ENCODE measurements at regions not wholly inside any gene's neighbourhood (a gene's known extent, or its start where the extent isn't known, plus 50 kb on each side); places are given as distances from the start of the nearest gene placed in this dataset.

DNA sequence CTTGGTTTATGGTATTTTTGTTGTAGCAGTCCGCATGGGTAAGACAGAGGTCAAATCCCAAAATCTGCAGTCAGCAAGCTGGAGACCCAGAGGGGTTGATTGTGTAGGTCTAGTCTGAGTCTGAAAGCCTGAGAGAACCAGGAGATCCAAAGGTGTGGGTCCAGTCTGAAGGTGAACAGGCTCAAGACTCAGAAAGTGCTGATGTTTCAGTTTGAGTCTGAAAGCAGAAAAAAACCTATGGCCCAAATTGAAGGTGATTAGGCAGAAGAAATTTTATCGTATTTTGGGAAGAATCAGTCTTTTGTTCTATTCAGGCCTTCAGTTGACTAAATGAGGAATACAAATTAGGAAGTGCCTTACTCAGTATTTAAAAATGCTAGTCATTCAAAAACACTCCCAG is 807.8 kb upstream of the FOXG1 start:
- H3K27ac ChIP-seq (ENCODE audit: low read length in 2 of 2), result no peak overlapping the region
- H3K4me1 ChIP-seq (ENCODE audit: control insufficient read depth in 2 of 2, insufficient read depth in 2 of 2, low read length in 2 of 2), result no peaks in the 10 kb centered on the region
- TF ChIP-seq EZH2 (IDR thresholded peaks at IDR 0.05; ENCODE audit: borderline replicate concordance, insufficient read depth, low read depth, low read length, poor library complexity, severe bottlenecking), result no peak
- TF ChIP-seq, protein P1, sequence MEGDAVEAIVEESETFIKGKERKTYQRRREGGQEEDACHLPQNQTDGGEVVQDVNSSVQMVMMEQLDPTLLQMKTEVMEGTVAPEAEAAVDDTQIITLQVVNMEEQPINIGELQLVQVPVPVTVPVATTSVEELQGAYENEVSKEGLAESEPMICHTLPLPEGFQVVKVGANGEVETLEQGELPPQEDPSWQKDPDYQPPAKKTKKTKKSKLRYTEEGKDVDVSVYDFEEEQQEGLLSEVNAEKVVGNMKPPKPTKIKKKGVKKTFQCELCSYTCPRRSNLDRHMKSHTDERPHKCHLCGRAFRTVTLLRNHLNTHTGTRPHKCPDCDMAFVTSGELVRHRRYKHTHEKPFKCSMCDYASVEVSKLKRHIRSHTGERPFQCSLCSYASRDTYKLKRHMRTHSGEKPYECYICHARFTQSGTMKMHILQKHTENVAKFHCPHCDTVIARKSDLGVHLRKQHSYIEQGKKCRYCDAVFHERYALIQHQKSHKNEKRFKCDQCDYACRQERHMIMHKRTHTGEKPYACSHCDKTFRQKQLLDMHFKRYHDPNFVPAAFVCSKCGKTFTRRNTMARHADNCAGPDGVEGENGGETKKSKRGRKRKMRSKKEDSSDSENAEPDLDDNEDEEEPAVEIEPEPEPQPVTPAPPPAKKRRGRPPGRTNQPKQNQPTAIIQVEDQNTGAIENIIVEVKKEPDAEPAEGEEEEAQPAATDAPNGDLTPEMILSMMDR (IDR thresholded peaks at IDR 0.05), result no peak
- peaks cover 9% of the 10 kb centered on the region for H3K9me3 Mint-ChIP-seq (ENCODE audit: insufficient read depth)
- WGBS (ENCODE audit: insufficient coverage), result 80% methylated on average over 1 of the region's 2 CpGs
- H3K9ac ChIP-seq (ENCODE audit: low read length), result no peak overlapping the region
- POLR2A ChIA-PET, result no interaction called here
- no peaks in the 10 kb centered on the region for H4K20me1 ChIP-seq (ENCODE audit: control insufficient read depth, insufficient read depth, low read length, poor library complexity, severe bottlenecking)
- intact Hi-C loops (cut with micrococcal nuclease), result no loop called here
- CTCF ChIA-PET, result no interaction called here
- no peaks in the 10 kb centered on the region for H3K36me3 ChIP-seq (replicated peaks in 1 of 2; ENCODE audit: control extremely low read depth in 1 of 2, control insufficient read depth in 1 of 2, extremely low read depth in 1 of 2, insufficient read depth in 2 of 2, low read length in 1 of 2)
- H3K4me3 ChIP-seq (ENCODE audit: control extremely low read depth in 1 of 5, extremely low read depth in 1 of 5, insufficient read depth in 1 of 5, low read depth in 2 of 5, low read length in 4 of 5), result no peak overlapping the region
- H3K4me2 ChIP-seq (replicated peaks; ENCODE audit: low read depth, low read length, poor library complexity, severe bottlenecking), result no peak overlapping the region
- no peak overlapping the region for H2AFZ ChIP-seq (ENCODE audit: insufficient read depth, low read depth, low read length, poor library complexity, severe bottlenecking)
- H3K79me2 ChIP-seq (ENCODE audit: control insufficient read depth, insufficient read depth, low read length), result no peaks in the 10 kb centered on the region
- H3K4me3 Mint-ChIP-seq, result no peak overlapping the region
- no peak for ATAC-seq (ENCODE audit: low read depth)
- no peak overlapping the region for H3K27ac Mint-ChIP-seq
- no peaks in the 10 kb centered on the region for H3K27me3 ChIP-seq (replicated peaks in 1 of 4; ENCODE audit: control extremely low read depth in 1 of 4, control insufficient read depth in 3 of 4, insufficient read depth in 4 of 4, low read length in 3 of 4)
- no peak for DNase-seq
- no peaks in the 10 kb centered on the region for H3K9me3 ChIP-seq (ENCODE audit: control extremely low read depth in 1 of 3, control insufficient read depth in 2 of 3, insufficient read depth in 1 of 3, low read length in 2 of 3)
- no peaks in the 10 kb centered on the region for H3K4me1 Mint-ChIP-seq
- H3K27me3 Mint-ChIP-seq, result no peaks in the 10 kb centered on the region

DNA sequence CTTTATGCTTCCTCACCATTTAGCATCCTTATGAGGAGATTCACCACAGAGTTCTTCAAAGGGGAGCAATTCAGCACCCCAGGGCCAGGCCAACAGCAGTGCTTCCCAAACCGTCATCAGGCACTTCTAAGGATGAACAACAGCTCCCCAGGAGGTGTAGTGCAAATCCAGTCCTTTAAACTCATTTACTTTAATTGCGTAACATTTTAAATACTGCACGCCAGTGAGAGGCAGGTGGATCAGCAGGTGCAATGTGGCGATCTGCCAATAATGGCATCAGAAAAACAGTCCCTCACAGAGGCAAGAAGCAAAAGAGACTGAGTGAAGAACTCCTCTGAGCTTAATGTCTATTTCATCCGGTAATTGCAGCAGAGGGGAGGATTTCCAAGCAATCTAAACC is 770.9 kb upstream of the FOXG1 start:
- Histone ChIP-seq H3K79me2 (ENCODE audit: control insufficient read depth, insufficient read depth, low read length) (no peaks in the 10 kb centered on the region), H3K4me1 (ENCODE audit: control insufficient read depth in 2 of 2, insufficient read depth in 2 of 2, low read length in 2 of 2) (no peaks in the 10 kb centered on the region), H4K20me1 (ENCODE audit: control insufficient read depth, insufficient read depth, low read length, poor library complexity, severe bottlenecking) (no peaks in the 10 kb centered on the region), H2AFZ (ENCODE audit: insufficient read depth, low read depth, low read length, poor library complexity, severe bottlenecking) (no peak overlapping the region), H3K9ac (ENCODE audit: low read length) (no peak overlapping the region), H3K9me3 (ENCODE audit: control extremely low read depth in 1 of 3, control insufficient read depth in 2 of 3, insufficient read depth in 1 of 3, low read length in 2 of 3) (peaks cover 0 to 2% (median 1%) of the 10 kb centered on the region in 3 donors), H3K36me3 (replicated peaks in 1 of 2; ENCODE audit: control extremely low read depth in 1 of 2, control insufficient read depth in 1 of 2, extremely low read depth in 1 of 2, insufficient read depth in 2 of 2, low read length in 1 of 2) (no peaks in the 10 kb centered on the region), H3K4me3 (ENCODE audit: control extremely low read depth in 1 of 5, extremely low read depth in 1 of 5, insufficient read depth in 1 of 5, low read depth in 2 of 5, low read length in 4 of 5) (no peak overlapping the region), H3K4me2 (replicated peaks; ENCODE audit: low read depth, low read length, poor library complexity, severe bottlenecking) (no peak overlapping the region), H3K27me3 (replicated peaks in 1 of 4; ENCODE audit: control extremely low read depth in 1 of 4, control insufficient read depth in 3 of 4, insufficient read depth in 4 of 4, low read length in 3 of 4) (no peaks in the 10 kb centered on the region), H3K27ac (ENCODE audit: low read length in 2 of 2) (no peak overlapping the region)
- intact Hi-C loops (cut with micrococcal nuclease), result no loop called here
- Mint-ChIP-seq H3K27me3 (no peaks in the 10 kb centered on the region), H3K9me3 (ENCODE audit: insufficient read depth) (no peaks in the 10 kb centered on the region), H3K4me3 (no peak overlapping the region), H3K4me1 (no peaks in the 10 kb centered on the region), H3K27ac (no peak overlapping the region)
- ChIA-PET POLR2A (no interaction called here), CTCF (no interaction called here)
- DNase-seq, result no peak
- WGBS (ENCODE audit: insufficient coverage), result 87% methylated on average over 3 of the region's 5 CpGs
- TF ChIP-seq, protein P1 (IDR thresholded peaks at IDR 0.05), result no peak
- no peak for TF ChIP-seq EZH2 (IDR thresholded peaks at IDR 0.05; ENCODE audit: borderline replicate concordance, insufficient read depth, low read depth, low read length, poor library complexity, severe bottlenecking)
- ATAC-seq (ENCODE audit: low read depth), result no peak
